ENCODE measurements at regions not wholly inside any gene's neighbourhood (a gene's known extent, or its start where the extent isn't known, plus 50 kb on each side); places are given as distances from the start of the nearest gene placed in this dataset.
"Not testable (repeated sequence)": the region's sequence is repeated elsewhere in the genome, so short reads cannot be mapped to it uniquely, and the experiment has no call there.

GRCh38 chr5:56729488-56729887 lies 85.9 kb upstream of the MAP3K1 start:
- TF ChIP-seq CTCF (IDR thresholded peaks at IDR 0.05) (no peak), POLR2A (IDR thresholded peaks at IDR 0.05) (no peak)
- H3K4me3 ChIP-seq = no peak overlapping the region
- no peaks in the 10 kb centered on the region for H3K9me3 ChIP-seq
- no peak for DNase-seq
- H3K4me1 ChIP-seq = no peaks in the 10 kb centered on the region
- no peak overlapping the region for H3K27ac ChIP-seq
- H3K36me3 ChIP-seq = no peaks in the 10 kb centered on the region
- intact Hi-C loops (cut with DNase I; ENCODE audit: low total_unique reads) = no loop called here
- H3K27me3 ChIP-seq = no peaks in the 10 kb centered on the region

- Histone ChIP-seq H3K36me3 (no peaks in the 10 kb centered on the region), H3K27ac (no peak overlapping the region), H3K4me3 (no peak overlapping the region), H3K9me3 (no peaks in the 10 kb centered on the region), H3K27me3 (no peaks in the 10 kb centered on the region), H3K4me1 (no peaks in the 10 kb centered on the region)
- DNase-seq = no peak
- TF ChIP-seq CTCF (IDR thresholded peaks at IDR 0.05) (no peak), POLR2A (IDR thresholded peaks at IDR 0.05) (no peak)
- intact Hi-C loops (cut with DNase I; ENCODE audit: low total_unique reads) = no loop called here
Observed at GRCh38 chr5:56725711-56726411, 89.5 kb upstream of the MAP3K1 start.

- H3K27ac ChIP-seq; H3K9me3 ChIP-seq; intact Hi-C loops (cut with DNase I; ENCODE audit: low total_unique reads); DNase-seq; H3K36me3 ChIP-seq; H3K4me3 ChIP-seq; H3K4me1 ChIP-seq; H3K27me3 ChIP-seq: not testable (repeated sequence)
Observed at GRCh38 chr5:56724857-56725256, 90.5 kb upstream of the MAP3K1 start.

- intact Hi-C loops (cut with DNase I; ENCODE audit: low total_unique reads) = no loop called here
- Histone ChIP-seq H3K9me3 (no peaks in the 10 kb centered on the region), H3K27ac (no peak overlapping the region), H3K4me1 (no peaks in the 10 kb centered on the region), H3K27me3 (no peaks in the 10 kb centered on the region), H3K4me3 (no peak overlapping the region), H3K36me3 (no peaks in the 10 kb centered on the region)
- DNase-seq = no peak
- TF ChIP-seq POLR2A (IDR thresholded peaks at IDR 0.05) (no peak), CTCF (IDR thresholded peaks at IDR 0.05) (no peak)
Observed at GRCh38 chr5:56722317-56722716, 93.0 kb upstream of the MAP3K1 start.

- H3K4me3 ChIP-seq = no peak overlapping the region
- H3K9me3 ChIP-seq = no peaks in the 10 kb centered on the region
- H3K36me3 ChIP-seq = no peaks in the 10 kb centered on the region
- intact Hi-C loops (cut with DNase I; ENCODE audit: low total_unique reads) = no loop called here
- H3K4me1 ChIP-seq = no peaks in the 10 kb centered on the region
- H3K27me3 ChIP-seq = no peaks in the 10 kb centered on the region
- TF ChIP-seq POLR2A (IDR thresholded peaks at IDR 0.05) (no peak), CTCF (IDR thresholded peaks at IDR 0.05) (no peak)
- H3K27ac ChIP-seq = peak overlapping the region in 1 of 2 donors; percentile 18
- no peak for DNase-seq
Observed at GRCh38 chr5:56717253-56717987, 97.9 kb upstream of the MAP3K1 start.

Data from uterus (tissue), 3 donors.